H1 (cell line): ENCODE measurements at regions not wholly inside any gene's neighbourhood (a gene's known extent, or its start where the extent isn't known, plus 50 kb on each side); places are given as distances from the start of the nearest gene placed in this dataset.

Experiments
- CTCF ChIA-PET: fragments of 300-600 bp; sonication (Branson Sonifier 250); formaldehyde crosslinking; loops from one replicate; lab custom pipeline; 2021; ENCODE audit not compliant: partially characterized antibody; lab: Charles Lee
- POLR2A ChIA-PET: fragments of 300-600 bp; sonication (Branson Sonifier 250); formaldehyde crosslinking; loops from one replicate; lab custom pipeline; 2021; ENCODE audit warnings: inconsistent platforms; ENCODE audit not compliant: partially characterized antibody; lab: Charles Lee
- DNase-seq, 2 experiments: peaks; one replicate each; pipeline versions ENCODE4 v3.0.0 to v3.0.0-alpha.2; 2010 to 2022; ENCODE audit warnings: low spot score in 2 of 2, low read depth in 1 of 2, mixed read lengths in 1 of 2
- FAIRE-seq: peaks from 2 replicates; lab custom pipeline; 2011; peaks lifted over from hg19 to GRCh38; lab: Jason Lieb, UNC
- H2AFZ ChIP-seq: 2 replicates; pipeline ENCODE4 v1.8.1; 2012; ENCODE audit warnings: low read length, inconsistent platforms
- H2AK5ac ChIP-seq: 2 replicates; pipeline ENCODE4 v1.6.1; 2013; ENCODE audit warnings: low read depth, low read length
- H2BK120ac ChIP-seq: replicated peaks from 2 replicates; pipeline ENCODE3; 2013; ENCODE audit warnings: low read depth, low read length, inconsistent platforms
- H2BK12ac ChIP-seq: 2 replicates; pipeline ENCODE4 v1.6.1; 2013; ENCODE audit warnings: low read depth, low read length
- H2BK15ac ChIP-seq: 2 replicates; pipeline ENCODE4 v1.6.1; 2013; ENCODE audit warnings: low read length
- H2BK20ac ChIP-seq: 2 replicates; pipeline ENCODE4 v1.6.1; 2013; ENCODE audit warnings: low read length
- H2BK5ac ChIP-seq: 2 replicates; pipeline ENCODE4 v1.6.1; 2013; ENCODE audit warnings: low read depth, low read length
- H3K14ac ChIP-seq: 2 replicates; pipeline ENCODE4 v1.6.1; 2013; ENCODE audit warnings: inconsistent platforms; ENCODE audit not compliant: insufficient read length
- H3K18ac ChIP-seq: 2 replicates; pipeline ENCODE4 v1.6.1; 2013; ENCODE audit warnings: low read length; ENCODE audit errors: extremely low read depth
- H3K23ac ChIP-seq: 2 replicates; pipeline ENCODE4 v1.6.1; 2013; ENCODE audit warnings: inconsistent platforms; ENCODE audit not compliant: insufficient read length
- H3K23me2 ChIP-seq: 2 replicates; pipeline ENCODE4 v1.6.1; 2013; ENCODE audit warnings: low read depth, low read length
- H3K27ac ChIP-seq: 2 replicates; pipeline ENCODE4 v1.6.1; 2011; ENCODE audit warnings: low read depth, low read length, inconsistent platforms
- H3K27me3 ChIP-seq, 4 experiments: replicated peaks in 1 of 4; 1 replicate in 1 of 4; 2 replicates in 3 of 4; pipeline versions ENCODE4 v1.6.1 to v1.8.1; 2011 to 2013; ENCODE audit warnings: low read length in 3 of 4, mild to moderate bottlenecking in 3 of 4, inconsistent platforms in 2 of 4, mixed read lengths in 2 of 4, moderate library complexity in 1 of 4; ENCODE audit not compliant: control insufficient read depth in 3 of 4, insufficient read depth in 3 of 4; ENCODE audit errors: extremely low read depth in 1 of 4
- H3K36me3 ChIP-seq, 4 experiments: 2 replicates each; pipeline versions ENCODE4 v1.6.1 to v1.8.1; 2011 to 2013; ENCODE audit warnings: mild to moderate bottlenecking in 4 of 4, low read length in 3 of 4, moderate library complexity in 2 of 4, control low read depth in 1 of 4, inconsistent platforms in 1 of 4; ENCODE audit not compliant: insufficient read depth in 4 of 4, control insufficient read depth in 2 of 4
- H3K4ac ChIP-seq: replicated peaks from 2 replicates; pipeline ENCODE3; 2013; ENCODE audit warnings: low read length, low read depth, mixed read lengths, inconsistent platforms; ENCODE audit not compliant: insufficient read length
- H3K4me1 ChIP-seq, 4 experiments: replicated peaks in 1 of 4; 1 replicate in 1 of 4; 2 replicates in 3 of 4; pipeline versions ENCODE4 v1.6.1 to v1.8.1; 2011 to 2013; ENCODE audit warnings: low read length in 3 of 4, inconsistent platforms in 2 of 4, mixed read lengths in 1 of 4; ENCODE audit not compliant: insufficient read depth in 4 of 4, control insufficient read depth in 3 of 4
- H3K4me2 ChIP-seq, 2 experiments: 2 replicates each; pipeline versions ENCODE4 v1.6.1 to v1.8.1; 2011 to 2013; ENCODE audit warnings: low read depth in 2 of 2, low read length in 2 of 2, control low read depth in 1 of 2, inconsistent platforms in 1 of 2, mild to moderate bottlenecking in 1 of 2; ENCODE audit not compliant: insufficient read depth in 1 of 2
- H3K4me3 ChIP-seq, 4 experiments: fragments of 200-600, 300-600 bp in 1 of 4; sonication (generic), shearing (Covaris generic), sonication (Bioruptor Twin) in 1 of 4; 2 replicates each; pipeline versions ENCODE4 v1.5.1 to v1.8.1; 2011 to 2016; ENCODE audit warnings: low read length in 4 of 4, low read depth in 3 of 4, control low read depth in 2 of 4, inconsistent platforms in 2 of 4, mild to moderate bottlenecking in 2 of 4, mixed read lengths in 1 of 4, moderate library complexity in 1 of 4; ENCODE audit not compliant: insufficient read depth in 2 of 4; ENCODE audit errors: extremely low read depth in 1 of 4
- H3K56ac ChIP-seq: replicated peaks from 2 replicates; pipeline ENCODE3; 2013; ENCODE audit warnings: low read depth, mild to moderate bottlenecking, mixed read lengths, low read length, inconsistent platforms; ENCODE audit not compliant: insufficient read length
- H3K79me1 ChIP-seq: 2 replicates; pipeline ENCODE4 v1.6.1; 2013; ENCODE audit warnings: low read depth, low read length, control low read depth
- H3K79me2 ChIP-seq, 2 experiments: 2 replicates each; pipeline versions ENCODE4 v1.6.1 to v1.8.1; 2012 to 2013; ENCODE audit warnings: low read length in 2 of 2, mild to moderate bottlenecking in 2 of 2, inconsistent platforms in 1 of 2; ENCODE audit not compliant: insufficient read depth in 2 of 2, control insufficient read depth in 1 of 2
- H3K9ac ChIP-seq, 4 experiments: replicated peaks in 1 of 4; 1 replicate in 1 of 4; 2 replicates in 3 of 4; pipeline versions ENCODE4 v1.6.1 to v1.8.1; 2011 to 2013; ENCODE audit warnings: low read depth in 3 of 4, low read length in 3 of 4, control low read depth in 2 of 4, mild to moderate bottlenecking in 2 of 4, moderate library complexity in 2 of 4, inconsistent platforms in 1 of 4; ENCODE audit errors: extremely low read depth in 1 of 4
- H3K9me3 ChIP-seq, 2 experiments: 2 replicates each; pipeline versions ENCODE4 v1.6.1 to v1.8.1; 2012 to 2013; ENCODE audit warnings: mild to moderate bottlenecking in 2 of 2, moderate library complexity in 2 of 2, control low read depth in 1 of 2, inconsistent platforms in 1 of 2, low read depth in 1 of 2, low read length in 1 of 2, mixed read lengths in 1 of 2; ENCODE audit not compliant: insufficient read depth in 2 of 2
- H4K20me1 ChIP-seq, 2 experiments: replicated peaks in 1 of 2; 2 replicates each; pipeline versions ENCODE3 to v1.8.1; 2011 to 2013; ENCODE audit warnings: inconsistent platforms in 2 of 2, low read length in 2 of 2, mild to moderate bottlenecking in 1 of 2; ENCODE audit not compliant: insufficient read depth in 2 of 2, control insufficient read depth in 1 of 2
- H4K5ac ChIP-seq: 2 replicates; pipeline ENCODE4 v1.6.1; 2013; ENCODE audit warnings: low read length, low read depth, mixed read lengths, inconsistent platforms; ENCODE audit not compliant: insufficient read length
- H4K8ac ChIP-seq: 2 replicates; pipeline ENCODE4 v1.8.0; 2013; ENCODE audit warnings: mild to moderate bottlenecking, moderate library complexity, low read length, inconsistent platforms; ENCODE audit not compliant: insufficient read depth; ENCODE audit errors: extremely low read depth
- H4K91ac ChIP-seq: replicated peaks from 2 replicates; pipeline ENCODE3; 2013; ENCODE audit warnings: low read length, mixed read lengths, inconsistent platforms; ENCODE audit not compliant: insufficient read length
- ASH2L ChIP-seq: fragments of 200-600, 300-600 bp; sonication (generic); IDR thresholded peaks from one replicate; pipeline ENCODE4 v1.7.1; 2017; ENCODE audit warnings: low read length
- BRCA1 ChIP-seq: IDR thresholded peaks from 2 replicates; pipeline ENCODE4 v1.6.1; 2012; ENCODE audit warnings: low read depth, low read length, improper control_type of control experiment
- CHD1 ChIP-seq: IDR thresholded peaks from 2 replicates; pipeline ENCODE4 v1.6.1; 2012; ENCODE audit warnings: low read depth, low read length, improper control_type of control experiment
- E2F6 ChIP-seq: IDR thresholded peaks from 2 replicates; pipeline ENCODE4 v1.6.1; 2012; ENCODE audit warnings: inconsistent platforms
- EP300 ChIP-seq, 2 experiments: IDR thresholded peaks; 1 replicate in 1 of 2; 2 replicates in 1 of 2; pipeline ENCODE4 v1.6.1; 2011 to 2012; ENCODE audit warnings: low read depth in 2 of 2, low read length in 2 of 2, mild to moderate bottlenecking in 2 of 2, borderline replicate concordance in 1 of 2, inconsistent platforms in 1 of 2, moderate library complexity in 1 of 2
- GTF2F1 ChIP-seq: IDR thresholded peaks from 2 replicates; pipeline ENCODE4 v1.6.1; 2012; ENCODE audit warnings: low read depth, low read length, improper control_type of control experiment, borderline replicate concordance
- POLR2A ChIP-seq, 2 experiments: IDR thresholded peaks; 1 replicate in 1 of 2; 2 replicates in 1 of 2; pipeline ENCODE4 v1.6.1; 2011; ENCODE audit warnings: low read depth in 2 of 2, low read length in 2 of 2, mild to moderate bottlenecking in 2 of 2; ENCODE audit errors: control extremely low read depth in 1 of 2
- RAD21 ChIP-seq, 2 experiments: IDR thresholded peaks in 1 of 2; conservative IDR thresholded peaks in 1 of 2; 2 replicates each; pipeline ENCODE4 v1.6.1; 2011; ENCODE audit warnings: low read depth in 2 of 2, low read length in 2 of 2, improper control_type of control experiment in 1 of 2, inconsistent platforms in 1 of 2, mild to moderate bottlenecking in 1 of 2, moderate library complexity in 1 of 2
- RBBP5 ChIP-seq: IDR thresholded peaks from 2 replicates; pipeline ENCODE4 v1.7.1; 2012; ENCODE audit warnings: low read depth, mild to moderate bottlenecking, inconsistent platforms, low read length, moderate library complexity, borderline replicate concordance
- SAP30 ChIP-seq: fragments of 300-600 bp; sonication (generic); IDR thresholded peaks from 2 replicates; pipeline ENCODE4 v1.7.1; 2012; ENCODE audit warnings: low read length, moderate library complexity, mild to moderate bottlenecking, inconsistent platforms; ENCODE audit not compliant: insufficient read depth, insufficient replicate concordance
- SIRT6 ChIP-seq: IDR thresholded peaks from one replicate; pipeline ENCODE4 v1.7.1; 2012; ENCODE audit warnings: low read length, inconsistent platforms
- SP2 ChIP-seq: IDR thresholded peaks from 2 replicates; pipeline ENCODE4 v1.6.1; 2012; ENCODE audit warnings: mild to moderate bottlenecking, low read length, inconsistent platforms
- TAF1 ChIP-seq: IDR thresholded peaks from 2 replicates; pipeline ENCODE4 v1.6.1; 2011; ENCODE audit warnings: mild to moderate bottlenecking, low read depth, low read length
- WGBS, 2 experiments: shearing (Covaris generic) in 1 of 2; methylation state at CpG; one replicate each; pipeline versions ENCODE4 v1.1.6 to v1.1.7; 2013 to 2015; ENCODE audit warnings: low lambda C conversion rate in 2 of 2, mixed read lengths in 2 of 2, inconsistent platforms in 1 of 2, low coverage in 1 of 2, missing lambda C conversion rate in 1 of 2; ENCODE audit not compliant: insufficient replicate concordance in 2 of 2, insufficient coverage in 1 of 2, insufficient read length in 1 of 2; ENCODE audit errors: extremely low coverage in 1 of 2, missing lambda C conversion rate in 1 of 2; 5-methylcytosine and 5-hydroxymethylcytosine counted together

GRCh38 chr15:69578787-69579583, 126.4 kb downstream of the RPLP1 start:
- Histone ChIP-seq H3K18ac (no peak overlapping the region), H3K56ac (no peak overlapping the region), H2BK20ac (no peak overlapping the region), H3K4ac (no peak overlapping the region), H3K9me3 (no peaks in the 10 kb centered on the region), H3K4me2 (no peak overlapping the region), H3K27me3 (no peaks in the 10 kb centered on the region), H3K4me3 (no peak overlapping the region), H3K23ac (no peak overlapping the region), H2AK5ac (no peak overlapping the region), H2BK5ac (no peak overlapping the region), H3K79me2 (no peaks in the 10 kb centered on the region), H3K14ac (no peak overlapping the region), H4K8ac (no peak overlapping the region; the same call in 1 of the 2 replicates), H4K5ac (no peak overlapping the region), H3K79me1 (no peaks in the 10 kb centered on the region), H4K20me1 (no peaks in the 10 kb centered on the region), H4K91ac (no peak overlapping the region), H3K9ac (no peak overlapping the region), H3K36me3 (no peaks in the 10 kb centered on the region), H2BK15ac (no peak overlapping the region), H2BK120ac (no peak overlapping the region), H3K4me1 (no peaks in the 10 kb centered on the region; a peak in 1 of 7 replicates), H2BK12ac (no peak overlapping the region), H2AFZ (no peak overlapping the region), H3K27ac (no peak overlapping the region), H3K23me2 (no peaks in the 10 kb centered on the region)
- 93% methylated on average over 15 of the region's 15 CpGs; no CpG with 5 or more reads in 1 of the 2 experiments for WGBS, 2 experiments
- FAIRE-seq (no peak), DNase-seq (no peak)
- ChIA-PET POLR2A (no interaction called here), CTCF (interaction anchor here (1.0 kb wide), 1 partner anchor 321 kb away, joined by 3 read pairs; no protein-coding TSS in a partner anchor)
- no peak for TF ChIP-seq ASH2L
- no peak for TF ChIP-seq SP2
- no peak for TF ChIP-seq EP300 (IDR thresholded peaks at IDR 0.05; ENCODE audit: borderline replicate concordance in 1 of 2, low read depth in 2 of 2, low read length in 2 of 2)
- no peak for TF ChIP-seq RAD21 (IDR thresholded peaks at IDR 0.05 in 1 of 2, conservative IDR thresholded peaks at IDR 0.05 in 1 of 2; ENCODE audit: low read depth in 2 of 2, low read length in 2 of 2)
- no peak for TF ChIP-seq SIRT6
- no peak for TF ChIP-seq TAF1
- no peak for TF ChIP-seq BRCA1
- TF ChIP-seq POLR2A (IDR thresholded peaks at IDR 0.05; ENCODE audit: control extremely low read depth in 1 of 2, low read depth in 2 of 2, low read length in 2 of 2) = no peak
- TF ChIP-seq RBBP5 = no peak
- no peak for TF ChIP-seq SAP30
- no peak for TF ChIP-seq E2F6
- TF ChIP-seq CHD1 = no peak
- no peak for TF ChIP-seq GTF2F1
